H1 (cell line): ENCODE measurements at regions not wholly inside any gene's neighbourhood (a gene's known extent, or its start where the extent isn't known, plus 50 kb on each side); places are given as distances from the start of the nearest gene placed in this dataset.

Experiments used
- CTCF ChIA-PET: fragments of 300-600 bp; sonication (Branson Sonifier 250); formaldehyde crosslinking; loops from one replicate; lab custom pipeline; 2021; ENCODE audit not compliant: partially characterized antibody; lab: Charles Lee
- POLR2A ChIA-PET: fragments of 300-600 bp; sonication (Branson Sonifier 250); formaldehyde crosslinking; loops from one replicate; lab custom pipeline; 2021; ENCODE audit warnings: inconsistent platforms; ENCODE audit not compliant: partially characterized antibody; lab: Charles Lee
- DNase-seq, 2 experiments: peaks; one replicate each; pipeline versions ENCODE4 v3.0.0 to v3.0.0-alpha.2; 2010 to 2022; ENCODE audit warnings: low spot score in 2 of 2, low read depth in 1 of 2, mixed read lengths in 1 of 2
- FAIRE-seq: peaks from 2 replicates; lab custom pipeline; 2011; peaks lifted over from hg19 to GRCh38; lab: Jason Lieb, UNC
- H2AFZ ChIP-seq: 2 replicates; pipeline ENCODE4 v1.8.1; 2012; ENCODE audit warnings: low read length, inconsistent platforms
- H2AK5ac ChIP-seq: 2 replicates; pipeline ENCODE4 v1.6.1; 2013; ENCODE audit warnings: low read depth, low read length
- H2BK120ac ChIP-seq: replicated peaks from 2 replicates; pipeline ENCODE3; 2013; ENCODE audit warnings: low read depth, low read length, inconsistent platforms
- H2BK12ac ChIP-seq: 2 replicates; pipeline ENCODE4 v1.6.1; 2013; ENCODE audit warnings: low read depth, low read length
- H2BK15ac ChIP-seq: 2 replicates; pipeline ENCODE4 v1.6.1; 2013; ENCODE audit warnings: low read length
- H2BK20ac ChIP-seq: 2 replicates; pipeline ENCODE4 v1.6.1; 2013; ENCODE audit warnings: low read length
- H2BK5ac ChIP-seq: 2 replicates; pipeline ENCODE4 v1.6.1; 2013; ENCODE audit warnings: low read depth, low read length
- H3K14ac ChIP-seq: 2 replicates; pipeline ENCODE4 v1.6.1; 2013; ENCODE audit warnings: inconsistent platforms; ENCODE audit not compliant: insufficient read length
- H3K18ac ChIP-seq: 2 replicates; pipeline ENCODE4 v1.6.1; 2013; ENCODE audit warnings: low read length; ENCODE audit errors: extremely low read depth
- H3K23ac ChIP-seq: 2 replicates; pipeline ENCODE4 v1.6.1; 2013; ENCODE audit warnings: inconsistent platforms; ENCODE audit not compliant: insufficient read length
- H3K23me2 ChIP-seq: 2 replicates; pipeline ENCODE4 v1.6.1; 2013; ENCODE audit warnings: low read depth, low read length
- H3K27ac ChIP-seq: 2 replicates; pipeline ENCODE4 v1.6.1; 2011; ENCODE audit warnings: low read depth, low read length, inconsistent platforms
- H3K27me3 ChIP-seq, 4 experiments: replicated peaks in 1 of 4; 1 replicate in 1 of 4; 2 replicates in 3 of 4; pipeline versions ENCODE4 v1.6.1 to v1.8.1; 2011 to 2013; ENCODE audit warnings: low read length in 3 of 4, mild to moderate bottlenecking in 3 of 4, inconsistent platforms in 2 of 4, mixed read lengths in 2 of 4, moderate library complexity in 1 of 4; ENCODE audit not compliant: control insufficient read depth in 3 of 4, insufficient read depth in 3 of 4; ENCODE audit errors: extremely low read depth in 1 of 4
- H3K36me3 ChIP-seq, 4 experiments: 2 replicates each; pipeline versions ENCODE4 v1.6.1 to v1.8.1; 2011 to 2013; ENCODE audit warnings: mild to moderate bottlenecking in 4 of 4, low read length in 3 of 4, moderate library complexity in 2 of 4, control low read depth in 1 of 4, inconsistent platforms in 1 of 4; ENCODE audit not compliant: insufficient read depth in 4 of 4, control insufficient read depth in 2 of 4
- H3K4ac ChIP-seq: replicated peaks from 2 replicates; pipeline ENCODE3; 2013; ENCODE audit warnings: low read length, low read depth, mixed read lengths, inconsistent platforms; ENCODE audit not compliant: insufficient read length
- H3K4me1 ChIP-seq, 4 experiments: replicated peaks in 1 of 4; 1 replicate in 1 of 4; 2 replicates in 3 of 4; pipeline versions ENCODE4 v1.6.1 to v1.8.1; 2011 to 2013; ENCODE audit warnings: low read length in 3 of 4, inconsistent platforms in 2 of 4, mixed read lengths in 1 of 4; ENCODE audit not compliant: insufficient read depth in 4 of 4, control insufficient read depth in 3 of 4
- H3K4me2 ChIP-seq, 2 experiments: 2 replicates each; pipeline versions ENCODE4 v1.6.1 to v1.8.1; 2011 to 2013; ENCODE audit warnings: low read depth in 2 of 2, low read length in 2 of 2, control low read depth in 1 of 2, inconsistent platforms in 1 of 2, mild to moderate bottlenecking in 1 of 2; ENCODE audit not compliant: insufficient read depth in 1 of 2
- H3K4me3 ChIP-seq, 4 experiments: fragments of 200-600, 300-600 bp in 1 of 4; sonication (generic), shearing (Covaris generic), sonication (Bioruptor Twin) in 1 of 4; 2 replicates each; pipeline versions ENCODE4 v1.5.1 to v1.8.1; 2011 to 2016; ENCODE audit warnings: low read length in 4 of 4, low read depth in 3 of 4, control low read depth in 2 of 4, inconsistent platforms in 2 of 4, mild to moderate bottlenecking in 2 of 4, mixed read lengths in 1 of 4, moderate library complexity in 1 of 4; ENCODE audit not compliant: insufficient read depth in 2 of 4; ENCODE audit errors: extremely low read depth in 1 of 4
- H3K56ac ChIP-seq: replicated peaks from 2 replicates; pipeline ENCODE3; 2013; ENCODE audit warnings: low read depth, mild to moderate bottlenecking, mixed read lengths, low read length, inconsistent platforms; ENCODE audit not compliant: insufficient read length
- H3K79me1 ChIP-seq: 2 replicates; pipeline ENCODE4 v1.6.1; 2013; ENCODE audit warnings: low read depth, low read length, control low read depth
- H3K79me2 ChIP-seq, 2 experiments: 2 replicates each; pipeline versions ENCODE4 v1.6.1 to v1.8.1; 2012 to 2013; ENCODE audit warnings: low read length in 2 of 2, mild to moderate bottlenecking in 2 of 2, inconsistent platforms in 1 of 2; ENCODE audit not compliant: insufficient read depth in 2 of 2, control insufficient read depth in 1 of 2
- H3K9ac ChIP-seq, 4 experiments: replicated peaks in 1 of 4; 1 replicate in 1 of 4; 2 replicates in 3 of 4; pipeline versions ENCODE4 v1.6.1 to v1.8.1; 2011 to 2013; ENCODE audit warnings: low read depth in 3 of 4, low read length in 3 of 4, control low read depth in 2 of 4, mild to moderate bottlenecking in 2 of 4, moderate library complexity in 2 of 4, inconsistent platforms in 1 of 4; ENCODE audit errors: extremely low read depth in 1 of 4
- H3K9me3 ChIP-seq, 2 experiments: 2 replicates each; pipeline versions ENCODE4 v1.6.1 to v1.8.1; 2012 to 2013; ENCODE audit warnings: mild to moderate bottlenecking in 2 of 2, moderate library complexity in 2 of 2, control low read depth in 1 of 2, inconsistent platforms in 1 of 2, low read depth in 1 of 2, low read length in 1 of 2, mixed read lengths in 1 of 2; ENCODE audit not compliant: insufficient read depth in 2 of 2
- H4K20me1 ChIP-seq, 2 experiments: replicated peaks in 1 of 2; 2 replicates each; pipeline versions ENCODE3 to v1.8.1; 2011 to 2013; ENCODE audit warnings: inconsistent platforms in 2 of 2, low read length in 2 of 2, mild to moderate bottlenecking in 1 of 2; ENCODE audit not compliant: insufficient read depth in 2 of 2, control insufficient read depth in 1 of 2
- H4K5ac ChIP-seq: 2 replicates; pipeline ENCODE4 v1.6.1; 2013; ENCODE audit warnings: low read length, low read depth, mixed read lengths, inconsistent platforms; ENCODE audit not compliant: insufficient read length
- H4K8ac ChIP-seq: 2 replicates; pipeline ENCODE4 v1.8.0; 2013; ENCODE audit warnings: mild to moderate bottlenecking, moderate library complexity, low read length, inconsistent platforms; ENCODE audit not compliant: insufficient read depth; ENCODE audit errors: extremely low read depth
- H4K91ac ChIP-seq: replicated peaks from 2 replicates; pipeline ENCODE3; 2013; ENCODE audit warnings: low read length, mixed read lengths, inconsistent platforms; ENCODE audit not compliant: insufficient read length
- EP300 ChIP-seq, 2 experiments: IDR thresholded peaks; 1 replicate in 1 of 2; 2 replicates in 1 of 2; pipeline ENCODE4 v1.6.1; 2011 to 2012; ENCODE audit warnings: low read depth in 2 of 2, low read length in 2 of 2, mild to moderate bottlenecking in 2 of 2, borderline replicate concordance in 1 of 2, inconsistent platforms in 1 of 2, moderate library complexity in 1 of 2
- KDM4A ChIP-seq: IDR thresholded peaks from one replicate; pipeline ENCODE4 v1.7.1; 2012; ENCODE audit warnings: low read depth, mild to moderate bottlenecking, moderate library complexity, low read length, inconsistent platforms; ENCODE audit not compliant: severe bottlenecking

- H3K27me3 ChIP-seq: no peaks in the 10 kb centered on the region
- no peak overlapping the region for H3K27ac ChIP-seq
- no peak overlapping the region for H2BK120ac ChIP-seq
- TF ChIP-seq EP300 (IDR thresholded peaks at IDR 0.05; ENCODE audit: borderline replicate concordance in 1 of 2, low read depth in 2 of 2, low read length in 2 of 2) (no peak), KDM4A (no peak)
- H3K56ac ChIP-seq: no peak overlapping the region
- H2BK12ac ChIP-seq: no peak overlapping the region
- FAIRE-seq: no peak
- no peak overlapping the region for H2BK5ac ChIP-seq
- H4K5ac ChIP-seq: no peak overlapping the region
- no peak overlapping the region for H2AK5ac ChIP-seq
- POLR2A ChIA-PET: no interaction called here
- H4K91ac ChIP-seq: no peak overlapping the region
- H3K4me1 ChIP-seq: peaks cover 0 to 3% (median 0%) of the 10 kb centered on the region in 4 experiments; a peak in 1 of 7 replicates
- CTCF ChIA-PET: interaction anchor here (2.5 kb wide), 1 partner anchor 12 kb away, joined by 11 read pairs; no protein-coding TSS in a partner anchor
- no peak overlapping the region for H3K23ac ChIP-seq
- DNase-seq: no peak
- H2AFZ ChIP-seq: no peak overlapping the region
- H3K18ac ChIP-seq: no peak overlapping the region
- H4K20me1 ChIP-seq: no peaks in the 10 kb centered on the region
- H3K9me3 ChIP-seq: peaks cover 0 to 6% of the 10 kb centered on the region in 2 experiments; a peak in 1 of 4 replicates
- H2BK20ac ChIP-seq: no peak overlapping the region
- H3K4me2 ChIP-seq: no peak overlapping the region
- H3K36me3 ChIP-seq: no peaks in the 10 kb centered on the region; a peak in 1 of 8 replicates
- no peak overlapping the region for H3K14ac ChIP-seq
- H3K9ac ChIP-seq: no peak overlapping the region
- no peaks in the 10 kb centered on the region for H3K79me2 ChIP-seq
- H2BK15ac ChIP-seq: no peak overlapping the region
- H3K23me2 ChIP-seq: no peaks in the 10 kb centered on the region
- no peak overlapping the region for H3K4ac ChIP-seq
- no peaks in the 10 kb centered on the region for H3K79me1 ChIP-seq
- no peak overlapping the region for H3K4me3 ChIP-seq
- H4K8ac ChIP-seq: no peak overlapping the region
Measured at GRCh38 chr13:86858216-86858615, 813.0 kb upstream of the SLITRK5 start.
